ENCODE measurements at regions not wholly inside any gene's neighbourhood (a gene's known extent, or its start where the extent isn't known, plus 50 kb on each side); places are given as distances from the start of the nearest gene placed in this dataset.
"Not testable (repeated sequence)": the region's sequence is repeated elsewhere in the genome, so short reads cannot be mapped to it uniquely, and the experiment has no call there.

- WGBS (ENCODE audit: insufficient coverage, low lambda C conversion rate): no CpG with 5 or more reads among the region's 1 CpG
- H3K9me3 ChIP-seq (ENCODE audit: control insufficient read depth, low read depth, low read length); H3K27me3 ChIP-seq (ENCODE audit: control insufficient read depth, insufficient read depth, low read length); H3K4me1 ChIP-seq (ENCODE audit: control insufficient read depth, insufficient read depth, low read length); H3K27ac ChIP-seq (ENCODE audit: low read length); H3K36me3 ChIP-seq (ENCODE audit: control insufficient read depth, insufficient read depth, low read length); H3K4me3 ChIP-seq (ENCODE audit: low read length): not testable (repeated sequence)
- DNase-seq: peak in 1 of 2 donors; percentile 0
These were observed 1159.8 kb upstream of the TPTE start for GRCh38 chr21:9361615-9362014.

- H3K27me3 ChIP-seq (ENCODE audit: control insufficient read depth, insufficient read depth, low read length); H3K9me3 ChIP-seq (ENCODE audit: control insufficient read depth, low read depth, low read length); H3K4me1 ChIP-seq (ENCODE audit: control insufficient read depth, insufficient read depth, low read length); H3K27ac ChIP-seq (ENCODE audit: low read length); H3K4me3 ChIP-seq (ENCODE audit: low read length); H3K36me3 ChIP-seq (ENCODE audit: control insufficient read depth, insufficient read depth, low read length): not testable (repeated sequence)
- WGBS (ENCODE audit: insufficient coverage, low lambda C conversion rate): no CpG with 5 or more reads among the region's 7 CpGs
- DNase-seq: peak in 1 of 2 donors; percentile 0
These were observed 1159.1 kb upstream of the TPTE start for GRCh38 chr21:9362309-9362708.

GRCh38 chr21:9365815-9366214, 1155.6 kb upstream of the TPTE start:
- H3K36me3 ChIP-seq (ENCODE audit: control insufficient read depth, insufficient read depth, low read length); H3K27ac ChIP-seq (ENCODE audit: low read length); H3K4me1 ChIP-seq (ENCODE audit: control insufficient read depth, insufficient read depth, low read length); H3K27me3 ChIP-seq (ENCODE audit: control insufficient read depth, insufficient read depth, low read length); DNase-seq; H3K4me3 ChIP-seq (ENCODE audit: low read length); H3K9me3 ChIP-seq (ENCODE audit: control insufficient read depth, low read depth, low read length): not testable (repeated sequence)
- no CpG with 5 or more reads among the region's 5 CpGs for WGBS (ENCODE audit: insufficient coverage, low lambda C conversion rate)

DNA sequence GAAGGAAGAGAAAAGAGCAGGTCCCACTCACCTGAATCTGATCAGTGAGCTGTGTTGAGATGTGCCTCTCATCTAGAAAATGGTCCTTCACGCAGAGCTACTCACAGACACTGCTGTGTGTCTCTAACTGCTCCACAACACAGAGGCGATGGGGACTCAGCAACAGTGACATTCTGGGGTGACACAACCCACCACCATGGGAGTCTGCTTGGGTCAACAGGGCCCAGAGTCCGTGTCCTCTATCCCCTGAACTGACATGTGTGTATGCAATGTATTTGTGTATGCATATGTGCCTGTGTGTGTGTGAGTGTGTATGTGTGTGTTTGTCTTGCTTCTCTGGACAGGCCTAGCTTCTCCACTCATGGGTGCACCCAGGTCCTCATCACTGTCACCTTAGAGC, 1154.8 kb upstream of the TPTE start:
- H3K27me3 ChIP-seq (ENCODE audit: control insufficient read depth, insufficient read depth, low read length); H3K36me3 ChIP-seq (ENCODE audit: control insufficient read depth, insufficient read depth, low read length); DNase-seq; H3K4me3 ChIP-seq (ENCODE audit: low read length); H3K4me1 ChIP-seq (ENCODE audit: control insufficient read depth, insufficient read depth, low read length); H3K9me3 ChIP-seq (ENCODE audit: control insufficient read depth, low read depth, low read length); H3K27ac ChIP-seq (ENCODE audit: low read length): not testable (repeated sequence)
- WGBS (ENCODE audit: insufficient coverage, low lambda C conversion rate): no CpG with 5 or more reads among the region's 3 CpGs

Measured in large intestine (tissue), 3 donors.